ENCODE measurements at regions not wholly inside any gene's neighbourhood (a gene's known extent, or its start where the extent isn't known, plus 50 kb on each side); places are given as distances from the start of the nearest gene placed in this dataset.

DNA sequence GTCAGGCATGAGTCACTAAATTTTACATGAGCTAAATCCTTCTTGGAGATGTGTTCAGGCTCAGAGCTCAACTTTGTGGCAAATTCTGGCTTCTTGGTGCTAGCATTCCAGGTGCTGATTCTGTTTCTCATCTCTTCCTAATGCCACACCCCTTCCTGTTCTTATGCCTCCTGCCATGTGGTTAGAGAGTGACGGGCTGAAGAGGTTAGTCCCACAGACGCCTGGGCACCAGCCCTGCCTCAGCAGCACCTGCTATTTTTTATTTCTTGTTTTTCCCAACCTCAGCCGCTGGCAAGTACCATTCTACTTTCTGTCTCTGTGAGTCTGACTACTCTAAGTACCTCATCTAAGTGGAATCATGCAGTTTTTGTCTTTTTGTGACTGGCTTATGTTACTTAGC lies 329.5 kb downstream of the KCNRG start:
- no peak for TF ChIP-seq POLR2A (IDR thresholded peaks at IDR 0.05)
- TF ChIP-seq, protein P1, sequence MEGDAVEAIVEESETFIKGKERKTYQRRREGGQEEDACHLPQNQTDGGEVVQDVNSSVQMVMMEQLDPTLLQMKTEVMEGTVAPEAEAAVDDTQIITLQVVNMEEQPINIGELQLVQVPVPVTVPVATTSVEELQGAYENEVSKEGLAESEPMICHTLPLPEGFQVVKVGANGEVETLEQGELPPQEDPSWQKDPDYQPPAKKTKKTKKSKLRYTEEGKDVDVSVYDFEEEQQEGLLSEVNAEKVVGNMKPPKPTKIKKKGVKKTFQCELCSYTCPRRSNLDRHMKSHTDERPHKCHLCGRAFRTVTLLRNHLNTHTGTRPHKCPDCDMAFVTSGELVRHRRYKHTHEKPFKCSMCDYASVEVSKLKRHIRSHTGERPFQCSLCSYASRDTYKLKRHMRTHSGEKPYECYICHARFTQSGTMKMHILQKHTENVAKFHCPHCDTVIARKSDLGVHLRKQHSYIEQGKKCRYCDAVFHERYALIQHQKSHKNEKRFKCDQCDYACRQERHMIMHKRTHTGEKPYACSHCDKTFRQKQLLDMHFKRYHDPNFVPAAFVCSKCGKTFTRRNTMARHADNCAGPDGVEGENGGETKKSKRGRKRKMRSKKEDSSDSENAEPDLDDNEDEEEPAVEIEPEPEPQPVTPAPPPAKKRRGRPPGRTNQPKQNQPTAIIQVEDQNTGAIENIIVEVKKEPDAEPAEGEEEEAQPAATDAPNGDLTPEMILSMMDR (IDR thresholded peaks at IDR 0.05), result no peak

Measured in heart left ventricle (tissue), 13 donors.